CD8-positive, alpha-beta memory T cell (primary cell): ENCODE measurements at regions not wholly inside any gene's neighbourhood (a gene's known extent, or its start where the extent isn't known, plus 50 kb on each side); places are given as distances from the start of the nearest gene placed in this dataset.

Source experiments
- CTCF ChIA-PET: fragments of 350-600 bp; sonication (Branson Sonifier 250); formaldehyde crosslinking; loops from one replicate; lab custom pipeline; 2021; ENCODE audit warnings: antibody characterized with exemption; lab: Charles Lee
- POLR2A ChIA-PET: fragments of 350-600 bp; sonication (Branson Sonifier 250); formaldehyde crosslinking; loops from one replicate; lab custom pipeline; 2021; ENCODE audit warnings: antibody characterized with exemption; lab: Charles Lee
- DNase-seq, 5 donors: peaks; one replicate each; pipeline versions ENCODE4 v3.0.0 to v3.0.0-alpha.2; 2020 to 2022; ENCODE audit warnings: mixed read lengths in 1 of 5
- H3K27ac ChIP-seq: one replicate; pipeline ENCODE4 v1.7.0; 2013; ENCODE audit warnings: low read depth, mild to moderate bottlenecking, low read length, moderate library complexity
- H3K27me3 ChIP-seq: 2 replicates; pipeline ENCODE4 v1.7.0; 2013; ENCODE audit warnings: low read length, mild to moderate bottlenecking; ENCODE audit not compliant: insufficient read depth, poor library complexity, severe bottlenecking
- H3K36me3 ChIP-seq: 2 replicates; pipeline ENCODE4 v1.7.0; 2013; ENCODE audit warnings: mild to moderate bottlenecking, low read length, moderate library complexity; ENCODE audit not compliant: insufficient read depth
- H3K4me1 ChIP-seq: 2 replicates; pipeline ENCODE4 v1.7.0; 2013; ENCODE audit warnings: mild to moderate bottlenecking, low read length, moderate library complexity; ENCODE audit not compliant: insufficient read depth
- H3K4me3 ChIP-seq: 2 replicates; pipeline ENCODE4 v1.7.0; 2013; ENCODE audit warnings: mild to moderate bottlenecking, low read length
- H3K9me3 ChIP-seq: 2 replicates; pipeline ENCODE4 v1.7.0; 2013; ENCODE audit warnings: mild to moderate bottlenecking, low read length
- H3K27ac Mint-ChIP-seq, 8 donors: one replicate each; pipeline ENCODE4 v1.8.0; 2020 to 2021; ENCODE audit warnings: mixed read lengths in 8 of 8, mild to moderate bottlenecking in 6 of 8, inconsistent platforms in 3 of 8, moderate library complexity in 3 of 8
- H3K27me3 Mint-ChIP-seq, 2 donors: one replicate each; pipeline ENCODE4 v1.8.0; 2020 to 2021; ENCODE audit warnings: mixed read lengths in 2 of 2, mild to moderate bottlenecking in 1 of 2, moderate library complexity in 1 of 2
- H3K36me3 Mint-ChIP-seq, 3 donors: one replicate each; pipeline ENCODE4 v1.8.0; 2020 to 2021; ENCODE audit warnings: mixed read lengths in 3 of 3, inconsistent platforms in 1 of 3, mild to moderate bottlenecking in 1 of 3
- H3K4me1 Mint-ChIP-seq, 3 donors: one replicate each; pipeline ENCODE4 v1.8.0; 2020 to 2021; ENCODE audit warnings: mixed read lengths in 3 of 3, inconsistent platforms in 1 of 3, mild to moderate bottlenecking in 1 of 3
- H3K4me3 Mint-ChIP-seq, 7 donors: one replicate each; pipeline ENCODE4 v1.8.0; 2020 to 2021; ENCODE audit warnings: mixed read lengths in 7 of 7, mild to moderate bottlenecking in 6 of 7, moderate library complexity in 4 of 7, inconsistent platforms in 2 of 7
- H3K9me3 Mint-ChIP-seq, 5 donors: one replicate each; pipeline ENCODE4 v1.8.0; 2020 to 2022; ENCODE audit warnings: mixed read lengths in 5 of 5, mild to moderate bottlenecking in 3 of 5, moderate library complexity in 2 of 5, inconsistent platforms in 1 of 5

- Mint-ChIP-seq H3K36me3 (no peaks in the 10 kb centered on the region), H3K4me1 (peaks cover 0 to 3% (median 2%) of the 10 kb centered on the region in 3 donors), H3K9me3 (no peaks in the 10 kb centered on the region), H3K27ac (no peak overlapping the region), H3K4me3 (no peak overlapping the region), H3K27me3 (peaks cover 18 to 51% of the 10 kb centered on the region in 2 donors)
- H3K27me3 ChIP-seq = no peaks in the 10 kb centered on the region
- H3K4me3 ChIP-seq = no peak overlapping the region
- DNase-seq = no peak
- H3K27ac ChIP-seq = no peak overlapping the region
- H3K4me1 ChIP-seq = no peaks in the 10 kb centered on the region
- ChIA-PET POLR2A (interaction anchor here (0.6 kb wide), 1 partner anchor 216 kb away, joined by 3 read pairs; no protein-coding TSS in a partner anchor), CTCF (no interaction called here)
- H3K9me3 ChIP-seq = no peaks in the 10 kb centered on the region
- no peaks in the 10 kb centered on the region for H3K36me3 ChIP-seq
These were observed 108.2 kb downstream of the RASSF10 start for GRCh38 chr11:13117344-13117743.

GRCh38 chr11:13118194-13118593, 109.1 kb downstream of the RASSF10 start:
- peaks cover 12 to 53% of the 10 kb centered on the region in 2 donors for H3K27me3 Mint-ChIP-seq

GRCh38 chr11:13118650-13119049, 109.5 kb downstream of the RASSF10 start:
- Mint-ChIP-seq H3K4me3 (no peak overlapping the region), H3K36me3 (no peaks in the 10 kb centered on the region), H3K4me1 (no peaks in the 10 kb centered on the region), H3K27me3 (peaks cover 12 to 54% of the 10 kb centered on the region in 2 donors), H3K9me3 (no peaks in the 10 kb centered on the region), H3K27ac (no peak overlapping the region)
- no peaks in the 10 kb centered on the region for H3K9me3 ChIP-seq
- ChIA-PET POLR2A (no interaction called here), CTCF (no interaction called here)
- DNase-seq = no peak
- H3K27ac ChIP-seq = no peak overlapping the region
- H3K27me3 ChIP-seq = no peaks in the 10 kb centered on the region
- no peak overlapping the region for H3K4me3 ChIP-seq
- H3K36me3 ChIP-seq = no peaks in the 10 kb centered on the region
- no peaks in the 10 kb centered on the region for H3K4me1 ChIP-seq

More at GRCh38 chr11:13118194-13118593, 109.1 kb downstream of the RASSF10 start:
- H3K36me3 ChIP-seq = no peaks in the 10 kb centered on the region
- DNase-seq = no peak
- Mint-ChIP-seq H3K4me3 (no peak overlapping the region), H3K9me3 (no peaks in the 10 kb centered on the region), H3K4me1 (no peaks in the 10 kb centered on the region), H3K27ac (no peak overlapping the region), H3K36me3 (no peaks in the 10 kb centered on the region)
- no peak overlapping the region for H3K27ac ChIP-seq
- H3K9me3 ChIP-seq = no peaks in the 10 kb centered on the region
- H3K4me3 ChIP-seq = no peak overlapping the region
- ChIA-PET CTCF (no interaction called here), POLR2A (no interaction called here)
- H3K27me3 ChIP-seq = no peaks in the 10 kb centered on the region
- H3K4me1 ChIP-seq = no peaks in the 10 kb centered on the region

GRCh38 chr11:13119361-13119760, 110.2 kb downstream of the RASSF10 start:
- Mint-ChIP-seq H3K4me1 (no peaks in the 10 kb centered on the region), H3K27me3 (peaks cover 12 to 58% of the 10 kb centered on the region in 2 donors)
- CTCF ChIA-PET = no interaction called here

GRCh38 chr11:13119941-13120520, 110.9 kb downstream of the RASSF10 start:
- Histone ChIP-seq H3K9me3 (no peaks in the 10 kb centered on the region), H3K27ac (no peak overlapping the region), H3K36me3 (no peaks in the 10 kb centered on the region), H3K4me3 (no peak overlapping the region), H3K4me1 (no peaks in the 10 kb centered on the region), H3K27me3 (no peaks in the 10 kb centered on the region)
- Mint-ChIP-seq H3K27ac (no peak overlapping the region), H3K4me3 (no peak overlapping the region), H3K27me3 (peaks cover 12 to 61% of the 10 kb centered on the region in 2 donors), H3K4me1 (no peaks in the 10 kb centered on the region), H3K36me3 (no peaks in the 10 kb centered on the region), H3K9me3 (no peaks in the 10 kb centered on the region)
- DNase-seq = no peak
- ChIA-PET CTCF (no interaction called here), POLR2A (no interaction called here)

More at GRCh38 chr11:13119361-13119760, 110.2 kb downstream of the RASSF10 start:
- no peak overlapping the region for H3K27ac ChIP-seq
- no peaks in the 10 kb centered on the region for H3K36me3 ChIP-seq
- no peaks in the 10 kb centered on the region for H3K9me3 ChIP-seq
- POLR2A ChIA-PET = no interaction called here
- no peak overlapping the region for H3K4me3 ChIP-seq
- no peaks in the 10 kb centered on the region for H3K4me1 ChIP-seq
- no peaks in the 10 kb centered on the region for H3K27me3 ChIP-seq
- H3K4me3 Mint-ChIP-seq = no peak overlapping the region
- DNase-seq = no peak
- no peaks in the 10 kb centered on the region for H3K36me3 Mint-ChIP-seq
- H3K27ac Mint-ChIP-seq = no peak overlapping the region
- H3K9me3 Mint-ChIP-seq = no peaks in the 10 kb centered on the region

- H3K4me3 Mint-ChIP-seq = no peak overlapping the region
- Histone ChIP-seq H3K27me3 (no peaks in the 10 kb centered on the region), H3K4me1 (no peaks in the 10 kb centered on the region), H3K36me3 (no peaks in the 10 kb centered on the region), H3K4me3 (no peak overlapping the region), H3K27ac (no peak overlapping the region), H3K9me3 (no peaks in the 10 kb centered on the region)
- no peaks in the 10 kb centered on the region for H3K36me3 Mint-ChIP-seq
- POLR2A ChIA-PET = no interaction called here
- peaks cover 12 to 65% of the 10 kb centered on the region in 2 donors for H3K27me3 Mint-ChIP-seq
- CTCF ChIA-PET = no interaction called here
- DNase-seq = no peak
- no peaks in the 10 kb centered on the region for H3K4me1 Mint-ChIP-seq
- no peak overlapping the region for H3K27ac Mint-ChIP-seq
- no peaks in the 10 kb centered on the region for H3K9me3 Mint-ChIP-seq
These were observed 111.6 kb downstream of the RASSF10 start for GRCh38 chr11:13120691-13121090.

- DNase-seq = no peak
- no peaks in the 10 kb centered on the region for H3K27me3 ChIP-seq
- no peak overlapping the region for H3K4me3 ChIP-seq
- ChIA-PET POLR2A (no interaction called here), CTCF (no interaction called here)
- no peaks in the 10 kb centered on the region for H3K9me3 ChIP-seq
- no peaks in the 10 kb centered on the region for H3K4me1 Mint-ChIP-seq
- no peaks in the 10 kb centered on the region for H3K4me1 ChIP-seq
- no peaks in the 10 kb centered on the region for H3K36me3 ChIP-seq
- no peak overlapping the region for H3K4me3 Mint-ChIP-seq
- H3K36me3 Mint-ChIP-seq = no peaks in the 10 kb centered on the region
- no peak overlapping the region for H3K27ac Mint-ChIP-seq
- H3K9me3 Mint-ChIP-seq = peaks cover 0 to 7% (median under 1%) of the 10 kb centered on the region in 5 donors
- H3K27me3 Mint-ChIP-seq = peaks cover 4 to 45% of the 10 kb centered on the region in 2 donors
- no peak overlapping the region for H3K27ac ChIP-seq
These were observed 117.3 kb downstream of the RASSF10 start for GRCh38 chr11:13126430-13126829.

GRCh38 chr11:13127161-13127560, 118.0 kb downstream of the RASSF10 start:
- no peaks in the 10 kb centered on the region for H3K9me3 ChIP-seq
- Mint-ChIP-seq H3K9me3 (peaks cover 0 to 7% (median 2%) of the 10 kb centered on the region in 5 donors), H3K27me3 (peaks cover 4 to 43% of the 10 kb centered on the region in 2 donors), H3K36me3 (no peaks in the 10 kb centered on the region), H3K4me1 (no peaks in the 10 kb centered on the region), H3K27ac (no peak overlapping the region), H3K4me3 (no peak overlapping the region)
- H3K4me3 ChIP-seq = no peak overlapping the region
- no peaks in the 10 kb centered on the region for H3K27me3 ChIP-seq
- H3K36me3 ChIP-seq = no peaks in the 10 kb centered on the region
- POLR2A ChIA-PET = no interaction called here
- CTCF ChIA-PET = no interaction called here
- H3K4me1 ChIP-seq = no peaks in the 10 kb centered on the region
- H3K27ac ChIP-seq = no peak overlapping the region
- no peak for DNase-seq
